ENCODE measurements at regions not wholly inside any gene's neighbourhood (a gene's known extent, or its start where the extent isn't known, plus 50 kb on each side); places are given as distances from the start of the nearest gene placed in this dataset.

DNA sequence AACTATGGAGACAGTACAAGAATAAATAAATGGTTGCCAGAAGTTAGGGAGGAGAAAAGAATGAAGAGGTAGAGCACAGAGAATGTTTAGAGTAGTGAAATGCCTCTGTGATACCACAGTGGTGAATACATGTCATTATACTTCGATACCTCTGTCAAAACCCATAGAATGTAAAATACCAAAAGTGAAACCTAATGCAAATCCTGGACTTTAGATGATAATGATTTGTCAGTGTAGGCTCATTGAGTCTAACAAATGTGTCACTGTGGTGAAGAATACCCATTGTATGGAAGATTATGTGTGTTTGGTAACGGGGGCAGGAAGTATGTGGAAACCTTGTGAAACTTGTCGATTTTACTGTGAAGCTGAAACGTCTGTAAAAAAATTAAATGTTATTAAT is 1106.5 kb upstream of the TMPRSS15 start:
- FAIRE-seq (no peak), ATAC-seq (no peak), DNase-seq (ENCODE audit: extremely low read depth in 1 of 4, low spot score in 3 of 4) (no peak)
- no peak overlapping the region for H3K4me2 ChIP-seq (ENCODE audit: insufficient read depth, low read length)
- TF ChIP-seq RERE (CRISPR knock-in tag; IDR thresholded peaks at IDR 0.05; ENCODE audit: borderline replicate concordance) (no peak), ZNF324 (CRISPR knock-in tag; IDR thresholded peaks at IDR 0.05) (no peak), MYBL2 (IDR thresholded peaks at IDR 0.05; ENCODE audit: low read depth) (no peak), MYBL2 (CRISPR knock-in tag; IDR thresholded peaks at IDR 0.05; ENCODE audit: borderline replicate concordance) (no peak), POLR2B (IDR thresholded peaks at IDR 0.05; ENCODE audit: low read depth, partially characterized antibody) (no peak), E2F4 (CRISPR knock-in tag; IDR thresholded peaks at IDR 0.05; ENCODE audit: low read depth) (no peak), ZNF282 (CRISPR knock-in tag; IDR thresholded peaks at IDR 0.05) (no peak), RBM22 (IDR thresholded peaks at IDR 0.05; ENCODE audit: low read depth, low read length, poor library complexity, severe bottlenecking) (no peak), SAFB (IDR thresholded peaks at IDR 0.05; ENCODE audit: borderline replicate concordance, low read depth, low read length) (no peak), TCF7L2 (IDR thresholded peaks at IDR 0.05; ENCODE audit: low read depth, low read length) (no peak), ZNF124 (CRISPR knock-in tag; IDR thresholded peaks at IDR 0.05) (no peak), THRB (CRISPR knock-in tag; conservative IDR thresholded peaks at IDR 0.05) (no peak), L3MBTL2 (IDR thresholded peaks at IDR 0.05) (no peak), CEBPB (tag; IDR thresholded peaks at IDR 0.05) (no peak), RNF2 (IDR thresholded peaks at IDR 0.05) (no peak), ELF4 (CRISPR knock-in tag; IDR thresholded peaks at IDR 0.05) (no peak)
- TF ChIP-seq, protein P1, sequence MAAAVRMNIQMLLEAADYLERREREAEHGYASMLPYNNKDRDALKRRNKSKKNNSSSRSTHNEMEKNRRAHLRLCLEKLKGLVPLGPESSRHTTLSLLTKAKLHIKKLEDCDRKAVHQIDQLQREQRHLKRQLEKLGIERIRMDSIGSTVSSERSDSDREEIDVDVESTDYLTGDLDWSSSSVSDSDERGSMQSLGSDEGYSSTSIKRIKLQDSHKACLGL (CRISPR knock-in tag; IDR thresholded peaks at IDR 0.05; ENCODE audit: borderline replicate concordance, poor library complexity, severe bottlenecking): no peak
- CTCF ChIA-PET (ENCODE audit: low intra/inter-chr PET ratio): no interaction called here
- H3K79me2 ChIP-seq (ENCODE audit: control insufficient read depth, insufficient read depth, low read length): no peaks in the 10 kb centered on the region
- intact Hi-C loops (cut with micrococcal nuclease): loop anchor here (5.0 kb wide), 1 partner anchor 183 kb away; no protein-coding TSS in a partner anchor
- no peak overlapping the region for H3K9ac ChIP-seq (ENCODE audit: insufficient read depth in 1 of 2, low read depth in 2 of 2, low read length in 2 of 2)
- H3K27ac ChIP-seq (ENCODE audit: extremely low read depth, low read depth, low read length): no peak overlapping the region
- H3K9me3 ChIP-seq (replicated peaks; ENCODE audit: control insufficient read depth, insufficient read depth, low read depth, low read length): no peaks in the 10 kb centered on the region
- H3K36me3 ChIP-seq (ENCODE audit: control insufficient read depth, insufficient read depth, low read length): no peaks in the 10 kb centered on the region
- no peaks in the 10 kb centered on the region for H3K27me3 ChIP-seq (ENCODE audit: control insufficient read depth in 2 of 2, insufficient read depth in 2 of 2, low read length in 2 of 2)
- peak overlapping the region; percentile 8; the same call in 1 of the 2 replicates for H2AFZ ChIP-seq (ENCODE audit: low read depth, low read length)
- POLR2A ChIA-PET: no interaction called here
- no TSS peak for BruUV-seq (replicated peaks)
- no peak overlapping the region for H3K4me3 ChIP-seq
- in situ Hi-C loops (cut with MboI): no loop called here
- H3K4me1 ChIP-seq (replicated peaks in 1 of 2; ENCODE audit: control insufficient read depth in 2 of 2, insufficient read depth in 2 of 2, low read length in 2 of 2): no peaks in the 10 kb centered on the region
- H3K9me1 ChIP-seq (ENCODE audit: control insufficient read depth, insufficient read depth, low read length): no peaks in the 10 kb centered on the region
- WGBS (ENCODE audit: insufficient coverage, low coverage, missing lambda C conversion rate): 22% methylated on average over 4 of the region's 4 CpGs
- no peaks in the 10 kb centered on the region for H4K20me1 ChIP-seq (replicated peaks; ENCODE audit: control insufficient read depth, insufficient read depth, low read length)

All from K562 (cell line).